Ovary (tissue), 7 donors: ENCODE measurements at regions not wholly inside any gene's neighbourhood (a gene's known extent, or its start where the extent isn't known, plus 50 kb on each side); places are given as distances from the start of the nearest gene placed in this dataset.
"Not testable (repeated sequence)": the region's sequence is repeated elsewhere in the genome, so short reads cannot be mapped to it uniquely, and the experiment has no call there.

Experiments
- DNase-seq, 5 donors: peaks; one replicate each; pipeline ENCODE4 v3.0.0-alpha.2; 2019 to 2020
- H3K27ac ChIP-seq, 2 donors: fragments of 200-600 bp; one replicate each; pipeline versions ENCODE4 v1.5.1 to v1.8.0; 2019 to 2022
- H3K27me3 ChIP-seq: fragments of 200-600 bp; one replicate; pipeline ENCODE4 v1.8.0; 2022
- H3K36me3 ChIP-seq: fragments of 200-600 bp; sonication (generic); one replicate; pipeline ENCODE4 v1.5.1; 2019
- H3K4me1 ChIP-seq: one replicate; pipeline ENCODE4 v1.8.1; 2013; ENCODE audit warnings: mild to moderate bottlenecking, moderate library complexity; ENCODE audit not compliant: insufficient read depth
- H3K4me3 ChIP-seq: fragments of 200-600 bp; sonication (generic); one replicate; pipeline ENCODE4 v1.5.1; 2017
- H3K9me3 ChIP-seq, 2 donors: fragments of 200-600 bp in 1 of 2; sonication (generic) in 1 of 2; one replicate each; pipeline versions ENCODE4 v1.5.1 to v1.8.1; 2013 to 2019; ENCODE audit warnings: mild to moderate bottlenecking in 1 of 2, moderate library complexity in 1 of 2
- CTCF ChIP-seq, 3 donors: fragments of 450-650 bp in 2 of 3; fragments of 200-600 bp in 1 of 3; IDR thresholded peaks; one replicate each; pipeline versions ENCODE4 v1.5.1 to v1.8.0; 2016 to 2022; ENCODE audit warnings: antibody characterized with exemption in 3 of 3, mild to moderate bottlenecking in 1 of 3
- EP300 ChIP-seq: sonication (generic); formaldehyde crosslinking; IDR thresholded peaks from one replicate; pipeline ENCODE4 v1.6.1; 2017; ENCODE audit warnings: antibody characterized with exemption
- POLR2A ChIP-seq: fragments of 450-650 bp; IDR thresholded peaks from one replicate; pipeline ENCODE4 v1.6.1; 2017; ENCODE audit warnings: antibody characterized with exemption, mild to moderate bottlenecking, moderate library complexity
- WGBS, 3 donors: extraction: QIAGEN DNeasy Blood & Tissue Kit in 1 of 3; methylation state at CpG; one replicate each; pipeline versions ENCODE4 v1.1.5 to v1.1.7; 2013 to 2017; 5-methylcytosine and 5-hydroxymethylcytosine counted together
- intact Hi-C, 4 donors: fragments of 100-400 bp; cut with DNase I; formaldehyde crosslinking; loops; one replicate each; pipeline versions ENCODE4 v1.11.0 to v1.15.1; 2022 to 2023
- donor health status: DM: no; HTN: no; CAD: no; lungs with moderate emphysema.
- donor health status: DM: no; HTN: no; CAD: no.
- donor health status: Bipolar disorder and iron deficiency.
- donor health status: DM: no; HTN: no; CAD: no.
- donor health status: DM: yes; HTN: yes; CAD: no.

- Histone ChIP-seq H3K4me3 (no peak overlapping the region), H3K9me3 (no peaks in the 10 kb centered on the region), H3K4me1 (no peaks in the 10 kb centered on the region), H3K27me3 (no peaks in the 10 kb centered on the region), H3K36me3 (no peaks in the 10 kb centered on the region), H3K27ac (no peak overlapping the region)
- no peak for TF ChIP-seq CTCF (IDR thresholded peaks at IDR 0.05)
- no peak for TF ChIP-seq POLR2A
- no peak for TF ChIP-seq EP300
- 85 to 86% (median 85%) methylated on average over 18 of the region's 18 CpGs for WGBS, 3 donors
- DNase-seq, result no peak
- intact Hi-C loops, result no loop called here
Observed at GRCh38 chr12:13911756-13912554, 69.4 kb downstream of the GRIN2B start.

DNA sequence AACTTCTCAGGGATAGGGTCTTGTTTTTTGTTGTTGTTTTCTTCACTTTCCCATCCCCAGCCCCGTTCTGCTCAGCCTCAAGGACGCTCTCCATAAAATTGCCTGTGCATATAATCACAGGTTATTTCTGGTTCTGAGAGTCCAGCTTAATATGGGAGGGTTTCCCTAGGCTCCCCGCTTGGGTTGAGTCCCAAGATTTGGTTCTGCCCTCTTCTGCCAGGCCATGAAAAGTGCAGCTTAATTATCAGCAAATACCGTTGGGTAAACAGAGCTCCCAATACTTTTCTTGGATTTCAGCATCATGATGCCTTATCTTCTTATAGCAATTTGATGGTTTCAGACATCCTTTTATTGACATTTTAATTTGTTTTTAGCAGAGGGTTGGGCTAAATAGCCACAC is 75.6 kb downstream of the GRIN2B start:
- Histone ChIP-seq H3K9me3 (no peaks in the 10 kb centered on the region), H3K4me3 (no peak overlapping the region), H3K36me3 (no peaks in the 10 kb centered on the region), H3K27me3 (peaks cover 3% of the 10 kb centered on the region), H3K4me1 (no peaks in the 10 kb centered on the region), H3K27ac (no peak overlapping the region)
- DNase-seq, result no peak
- TF ChIP-seq EP300 (no peak), CTCF (IDR thresholded peaks at IDR 0.05) (no peak), POLR2A (no peak)
- intact Hi-C loops, result no loop called here
- WGBS, 3 donors, result 79 to 85% (median 79%) methylated on average over 4 of the region's 4 CpGs

- 41 to 58% (median 41%) methylated on average over 3 of the region's 3 CpGs for WGBS, 3 donors
- H3K9me3 ChIP-seq, result no peaks in the 10 kb centered on the region
- intact Hi-C loops, result no loop called here
- no peaks in the 10 kb centered on the region for H3K4me1 ChIP-seq
- no peak for DNase-seq
- H3K27ac ChIP-seq, result no peak overlapping the region
- no peaks in the 10 kb centered on the region for H3K36me3 ChIP-seq
- peaks cover 3% of the 10 kb centered on the region for H3K27me3 ChIP-seq
- no peak for TF ChIP-seq POLR2A
- no peak for TF ChIP-seq EP300
- H3K4me3 ChIP-seq, result no peak overlapping the region
Observed at GRCh38 chr12:13900718-13901117, 80.7 kb downstream of the GRIN2B start.

DNA sequence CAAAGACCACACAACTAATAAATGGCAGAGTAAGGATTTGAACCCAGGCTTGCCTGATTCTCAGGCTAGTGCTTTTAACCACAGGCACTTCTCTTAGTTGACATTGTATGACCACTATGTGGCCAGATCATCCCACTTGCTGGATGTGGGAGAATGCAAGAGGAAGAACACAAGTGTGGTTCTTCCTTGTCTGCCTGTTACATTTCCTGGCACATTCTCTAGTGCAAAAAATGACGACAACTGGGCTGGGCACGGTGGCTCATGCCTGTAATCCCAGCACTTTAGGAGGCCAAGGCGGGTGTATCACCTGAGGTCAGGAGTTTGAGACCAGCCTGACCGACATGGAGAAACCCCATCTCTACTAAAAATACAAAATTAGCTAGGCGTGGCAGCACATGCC is 83.0 kb downstream of the GRIN2B start:
- H3K4me3 ChIP-seq, H3K27ac ChIP-seq, intact Hi-C loops, DNase-seq, H3K9me3 ChIP-seq, H3K36me3 ChIP-seq, H3K27me3 ChIP-seq, H3K4me1 ChIP-seq: not testable (repeated sequence)
- WGBS, 3 donors, result 83 to 89% (median 86%) methylated on average over 5 of the region's 5 CpGs

GRCh38 chr12:13897811-13898210 is 83.6 kb downstream of the GRIN2B start:
- Histone ChIP-seq H3K27me3 (peaks cover 3% of the 10 kb centered on the region), H3K36me3 (no peaks in the 10 kb centered on the region), H3K27ac (no peak overlapping the region), H3K4me1 (no peaks in the 10 kb centered on the region), H3K9me3 (no peaks in the 10 kb centered on the region), H3K4me3 (no peak overlapping the region)
- intact Hi-C loops, result no loop called here
- DNase-seq, result no peak
- TF ChIP-seq CTCF (IDR thresholded peaks at IDR 0.05) (no peak), EP300 (no peak), POLR2A (no peak)
